Sigmoid colon (tissue), 4 donors: ENCODE measurements at regions not wholly inside any gene's neighbourhood (a gene's known extent, or its start where the extent isn't known, plus 50 kb on each side); places are given as distances from the start of the nearest gene placed in this dataset.

ENCODE experiments used
- CTCF ChIP-seq, 4 experiments: fragments of 450-650 bp in 3 of 4; fragments of 200-600 bp in 1 of 4; IDR thresholded peaks; one replicate each; pipeline ENCODE4 v1.5.1; 2016 to 2019; ENCODE audit warnings: antibody characterized with exemption in 4 of 4, mild to moderate bottlenecking in 3 of 4, moderate library complexity in 2 of 4
- EP300 ChIP-seq, 4 donors: sonication (generic); formaldehyde crosslinking; IDR thresholded peaks; one replicate each; pipeline ENCODE4 v1.6.1; 2017; ENCODE audit warnings: antibody characterized with exemption in 4 of 4
- POLR2A ChIP-seq, 2 donors: fragments of 450-650 bp; IDR thresholded peaks; one replicate each; pipeline ENCODE4 v1.6.1; 2016; ENCODE audit warnings: antibody characterized with exemption in 2 of 2, mild to moderate bottlenecking in 2 of 2, moderate library complexity in 2 of 2

DNA sequence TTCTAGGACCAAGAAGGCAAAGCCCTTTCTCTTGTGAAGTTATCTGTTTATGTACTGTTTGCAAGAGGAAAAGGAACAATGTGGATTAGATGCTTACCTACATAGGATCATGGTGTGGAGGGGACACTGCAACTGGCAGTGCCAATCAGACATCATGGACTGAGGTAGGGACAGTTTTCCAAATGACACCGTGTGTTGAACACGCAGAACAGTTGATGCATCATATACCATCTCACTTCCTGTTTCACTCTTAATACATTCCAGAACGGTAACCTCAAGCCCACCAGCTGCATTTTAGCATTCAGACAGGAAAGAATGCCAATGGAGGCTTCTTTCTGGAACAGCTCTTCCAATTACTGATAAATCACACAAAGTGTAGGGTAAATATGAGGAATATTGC lies 397.7 kb upstream of the LMCD1 start:
- TF ChIP-seq CTCF (IDR thresholded peaks at IDR 0.05) (no peak), POLR2A (IDR thresholded peaks at IDR 0.05) (no peak), EP300 (IDR thresholded peaks at IDR 0.05) (no peak)
